PC-9 (cell line): ENCODE measurements at regions not wholly inside any gene's neighbourhood (a gene's known extent, or its start where the extent isn't known, plus 50 kb on each side); places are given as distances from the start of the nearest gene placed in this dataset.

Experiments used
- BruUV-seq: library from RNA; stranded (reverse); fragments of 400-500 nt; replicated peaks from 2 replicates; lab custom pipeline; 2021; lab: Mats Ljungman, UMichigan
- CTCF ChIA-PET: fragments of 300-600 bp; sonication (Branson Sonifier 250); formaldehyde crosslinking; loops from one replicate; lab custom pipeline; 2022; ENCODE audit warnings: antibody characterized with exemption; lab: Charles Lee
- POLR2A ChIA-PET: fragments of 300-600 bp; sonication (Branson Sonifier 250); formaldehyde crosslinking; loops from one replicate; lab custom pipeline; 2022; ENCODE audit warnings: antibody characterized with exemption; ENCODE audit not compliant: unreplicated experiment; lab: Charles Lee
- DNase-seq, 2 experiments: peaks; one replicate each; pipeline versions ENCODE4 v3.0.0 to v3.0.0-alpha.2; 2015 to 2022; ENCODE audit warnings: mixed read lengths in 1 of 2
- H2AFZ ChIP-seq: fragments of 200-600 bp; sonication (generic); 2 replicates; pipeline ENCODE4 v1.8.1; 2017; ENCODE audit warnings: antibody characterized with exemption
- H3F3A ChIP-seq: fragments of 200-600 bp; sonication (generic); 2 replicates; pipeline ENCODE4 v1.8.1; 2017; ENCODE audit warnings: antibody characterized with exemption, mild to moderate bottlenecking, low read depth; ENCODE audit not compliant: insufficient read depth
- H3K27ac ChIP-seq: fragments of 200-600 bp; sonication (generic); 2 replicates; pipeline ENCODE4 v1.6.1; 2016; ENCODE audit warnings: mixed run types
- H3K27me3 ChIP-seq: fragments of 200-600 bp; sonication (generic); 2 replicates; pipeline ENCODE4 v1.6.1; 2016; ENCODE audit warnings: low read depth, mixed run types; ENCODE audit not compliant: insufficient read depth
- H3K36me3 ChIP-seq: fragments of 200-600 bp; sonication (generic); 2 replicates; pipeline ENCODE4 v1.6.1; 2016; ENCODE audit warnings: low read depth, mixed run types
- H3K4me1 ChIP-seq: fragments of 200-600 bp; sonication (generic); replicated peaks from 2 replicates; pipeline ENCODE4 v1.6.1; 2016; ENCODE audit warnings: mixed run types; ENCODE audit not compliant: insufficient read depth
- H3K4me2 ChIP-seq: fragments of 200-600 bp; sonication (generic); 2 replicates; pipeline ENCODE4 v1.6.1; 2017; ENCODE audit warnings: mixed run types
- H3K4me3 ChIP-seq: fragments of 200-600 bp; sonication (generic); 2 replicates; pipeline ENCODE4 v1.6.1; 2016; ENCODE audit warnings: mixed run types
- H3K79me2 ChIP-seq: fragments of 200-600 bp; sonication (generic); 2 replicates; pipeline ENCODE4 v1.6.1; 2017; ENCODE audit warnings: low read depth, mixed run types
- H3K9me2 ChIP-seq: fragments of 200-600 bp; sonication (generic); 2 replicates; pipeline ENCODE4 v1.8.1; 2017; ENCODE audit warnings: mild to moderate bottlenecking; ENCODE audit not compliant: insufficient read depth
- H3K9me3 ChIP-seq: fragments of 200-600 bp; sonication (generic); 2 replicates; pipeline ENCODE4 v1.8.1; 2016; ENCODE audit warnings: low read depth; ENCODE audit not compliant: insufficient read depth
- H4K20me1 ChIP-seq: fragments of 200-600 bp; sonication (generic); 2 replicates; pipeline ENCODE4 v1.8.1; 2017; ENCODE audit not compliant: insufficient read depth
- EZH2 ChIP-seq: fragments of 200-600 bp; sonication (generic); IDR thresholded peaks from 2 replicates; pipeline ENCODE4 v1.8.0; 2017; ENCODE audit warnings: antibody characterized with exemption, low read depth
- intact Hi-C: fragments of 100-400 bp; cut with micrococcal nuclease; formaldehyde crosslinking; loops from one replicate; pipeline ENCODE4 v1.10.0; 2022; ENCODE audit not compliant: unreplicated experiment
- TF ChIP-seq, protein P1 (sequence below): fragments of 200-600 bp; sonication (generic); conservative IDR thresholded peaks from 2 replicates; pipeline ENCODE4 v1.6.1; 2017; ENCODE audit warnings: mixed run types, antibody characterized with exemption, mild to moderate bottlenecking, moderate library complexity

DNA sequence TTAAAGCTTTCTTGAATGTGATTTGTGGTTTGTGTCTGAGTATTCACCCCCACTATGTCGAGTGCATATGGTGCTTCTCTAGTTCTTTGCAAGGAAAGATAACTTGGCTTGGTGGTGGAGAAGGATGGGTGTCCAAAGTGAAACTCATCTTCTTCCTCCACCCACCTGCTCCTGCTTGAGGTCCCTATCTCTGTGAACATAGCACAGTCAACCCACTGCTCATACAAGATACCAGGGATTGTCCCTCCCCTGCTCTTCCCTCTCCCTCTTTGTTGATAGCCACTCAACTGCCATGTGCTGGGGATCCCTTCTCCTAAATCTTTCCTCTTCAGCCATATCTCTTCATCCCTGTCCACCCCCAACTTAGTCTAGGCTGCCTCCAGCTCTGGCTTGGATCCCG lies 176.5 kb downstream of the ASCL4 start:
- ChIA-PET POLR2A (no interaction called here), CTCF (no interaction called here)
- no peaks in the 10 kb centered on the region for H3K9me3 ChIP-seq
- H3K4me2 ChIP-seq: no peak overlapping the region
- TF ChIP-seq, protein P1, sequence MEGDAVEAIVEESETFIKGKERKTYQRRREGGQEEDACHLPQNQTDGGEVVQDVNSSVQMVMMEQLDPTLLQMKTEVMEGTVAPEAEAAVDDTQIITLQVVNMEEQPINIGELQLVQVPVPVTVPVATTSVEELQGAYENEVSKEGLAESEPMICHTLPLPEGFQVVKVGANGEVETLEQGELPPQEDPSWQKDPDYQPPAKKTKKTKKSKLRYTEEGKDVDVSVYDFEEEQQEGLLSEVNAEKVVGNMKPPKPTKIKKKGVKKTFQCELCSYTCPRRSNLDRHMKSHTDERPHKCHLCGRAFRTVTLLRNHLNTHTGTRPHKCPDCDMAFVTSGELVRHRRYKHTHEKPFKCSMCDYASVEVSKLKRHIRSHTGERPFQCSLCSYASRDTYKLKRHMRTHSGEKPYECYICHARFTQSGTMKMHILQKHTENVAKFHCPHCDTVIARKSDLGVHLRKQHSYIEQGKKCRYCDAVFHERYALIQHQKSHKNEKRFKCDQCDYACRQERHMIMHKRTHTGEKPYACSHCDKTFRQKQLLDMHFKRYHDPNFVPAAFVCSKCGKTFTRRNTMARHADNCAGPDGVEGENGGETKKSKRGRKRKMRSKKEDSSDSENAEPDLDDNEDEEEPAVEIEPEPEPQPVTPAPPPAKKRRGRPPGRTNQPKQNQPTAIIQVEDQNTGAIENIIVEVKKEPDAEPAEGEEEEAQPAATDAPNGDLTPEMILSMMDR: no peak
- TF ChIP-seq EZH2: no peak
- no TSS peak for BruUV-seq
- no peaks in the 10 kb centered on the region for H4K20me1 ChIP-seq
- H3K27ac ChIP-seq: no peak overlapping the region
- no peaks in the 10 kb centered on the region for H3K9me2 ChIP-seq
- no peaks in the 10 kb centered on the region for H3F3A ChIP-seq
- no peak overlapping the region for H2AFZ ChIP-seq
- no peaks in the 10 kb centered on the region for H3K36me3 ChIP-seq
- no peaks in the 10 kb centered on the region for H3K4me1 ChIP-seq
- intact Hi-C loops: no loop called here
- peaks cover 69% of the 10 kb centered on the region; the same call in 1 of the 2 replicates for H3K27me3 ChIP-seq
- H3K79me2 ChIP-seq: no peaks in the 10 kb centered on the region
- no peak for DNase-seq
- no peak overlapping the region for H3K4me3 ChIP-seq

DNA sequence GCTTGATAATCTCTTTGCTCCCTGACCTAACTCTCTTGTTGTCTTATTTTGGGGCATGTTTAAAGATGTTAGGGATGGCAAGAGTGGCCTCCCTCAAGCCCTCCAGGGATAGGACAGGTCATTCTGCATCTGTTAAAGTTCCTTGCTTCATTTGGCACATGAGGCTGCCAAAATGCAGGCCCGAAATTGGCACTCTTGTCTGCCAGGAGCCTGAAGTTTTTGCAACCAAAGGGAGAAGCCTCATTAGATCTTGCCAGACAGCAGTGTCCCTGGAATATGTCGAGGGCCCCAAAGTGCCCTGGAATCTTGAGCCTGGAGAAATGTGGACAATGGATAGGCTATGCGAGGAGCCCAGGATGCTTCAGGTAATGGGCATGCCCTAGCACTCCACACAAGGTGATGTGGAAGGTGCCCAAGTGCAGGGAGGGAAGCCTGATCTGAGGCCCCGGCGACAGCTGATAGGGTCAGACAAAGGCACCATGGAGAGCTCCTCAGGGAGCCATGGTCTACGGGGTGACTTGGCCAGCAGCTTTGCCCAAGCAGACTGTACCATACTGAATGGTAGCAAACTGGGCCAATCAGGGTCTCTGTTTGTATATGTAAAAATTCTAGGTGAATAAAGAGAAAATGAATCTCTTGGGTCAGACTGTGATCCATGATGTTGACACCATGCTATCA lies 173.0 kb upstream of the WSCD2 start:
- ChIA-PET POLR2A (no interaction called here), CTCF (no interaction called here)
- H3K27me3 ChIP-seq: peaks cover 49% of the 10 kb centered on the region; the same call in 1 of the 2 replicates
- no peaks in the 10 kb centered on the region for H3K9me2 ChIP-seq
- H3K9me3 ChIP-seq: no peaks in the 10 kb centered on the region
- no peak for DNase-seq
- H3F3A ChIP-seq: no peaks in the 10 kb centered on the region
- no peaks in the 10 kb centered on the region; the same call in 1 of the 2 replicates for H4K20me1 ChIP-seq
- no peak overlapping the region for H3K27ac ChIP-seq
- no peaks in the 10 kb centered on the region for H3K79me2 ChIP-seq
- intact Hi-C loops: no loop called here
- no peak overlapping the region for H2AFZ ChIP-seq
- no peak overlapping the region for H3K4me3 ChIP-seq
- no peak overlapping the region for H3K4me2 ChIP-seq
- H3K4me1 ChIP-seq: no peaks in the 10 kb centered on the region
- no TSS peak for BruUV-seq
- TF ChIP-seq, protein P1: no peak
- TF ChIP-seq EZH2: no peak
- no peaks in the 10 kb centered on the region for H3K36me3 ChIP-seq

DNA sequence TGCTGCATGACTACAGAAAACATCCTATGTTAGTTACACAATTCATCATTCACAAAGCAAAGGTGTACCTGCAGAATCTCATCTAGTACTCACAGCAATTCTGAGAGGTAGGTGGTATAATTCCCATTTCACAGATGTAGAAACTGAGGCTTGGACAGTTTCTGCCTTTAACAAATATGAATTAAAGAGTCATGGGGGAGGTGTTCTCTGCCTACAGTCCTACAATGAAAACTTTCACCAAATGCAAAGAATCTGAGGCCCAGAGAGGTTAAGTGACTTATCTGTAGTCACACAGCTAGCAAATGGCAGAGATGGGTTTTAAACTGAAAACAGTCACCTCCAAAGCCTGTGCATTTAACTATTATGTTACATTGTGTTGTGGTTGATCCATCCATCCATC lies 171.6 kb upstream of the WSCD2 start:
- Histone ChIP-seq H3K4me2 (no peak overlapping the region), H3K4me1 (no peaks in the 10 kb centered on the region), H3K9me3 (no peaks in the 10 kb centered on the region), H3K36me3 (no peaks in the 10 kb centered on the region), H3K27me3 (peaks cover 45% of the 10 kb centered on the region; the same call in 1 of the 2 replicates), H3K4me3 (no peak overlapping the region), H3K9me2 (no peaks in the 10 kb centered on the region), H4K20me1 (no peaks in the 10 kb centered on the region; the same call in 1 of the 2 replicates), H3K79me2 (no peaks in the 10 kb centered on the region), H3K27ac (no peak overlapping the region), H3F3A (no peaks in the 10 kb centered on the region), H2AFZ (no peak overlapping the region)
- intact Hi-C loops: no loop called here
- BruUV-seq: no TSS peak
- CTCF ChIA-PET: no interaction called here
- no peak for TF ChIP-seq EZH2
- TF ChIP-seq, protein P1: no peak
- POLR2A ChIA-PET: no interaction called here
- DNase-seq: no peak
